ENCODE measurements at regions not wholly inside any gene's neighbourhood (a gene's known extent, or its start where the extent isn't known, plus 50 kb on each side); places are given as distances from the start of the nearest gene placed in this dataset.

- DNase-seq (ENCODE audit: low read depth in 1 of 2, low spot score in 1 of 2) = no peak
Observed at GRCh38 chr12:97082029-97082428, 175.0 kb downstream of the NEDD1 start.

GRCh38 chr12:97093187-97093683 lies 186.2 kb downstream of the NEDD1 start:
- DNase-seq (ENCODE audit: low read depth in 1 of 2, low spot score in 1 of 2) = no peak

- DNase-seq (ENCODE audit: low read depth in 1 of 2, low spot score in 1 of 2) = no peak
Observed at GRCh38 chr12:97097734-97098133, 190.7 kb downstream of the NEDD1 start.

- DNase-seq (ENCODE audit: low read depth in 1 of 2, low spot score in 1 of 2) = no peak
Observed at GRCh38 chr12:97109441-97109840, 202.4 kb downstream of the NEDD1 start.

- no peak for DNase-seq (ENCODE audit: low read depth in 1 of 2, low spot score in 1 of 2)
Observed at GRCh38 chr12:97112136-97112535, 205.1 kb downstream of the NEDD1 start.

- no peak for DNase-seq (ENCODE audit: low read depth in 1 of 2, low spot score in 1 of 2)
Observed at GRCh38 chr12:97118796-97119375, 211.8 kb downstream of the NEDD1 start.

- DNase-seq (ENCODE audit: low read depth in 1 of 2, low spot score in 1 of 2) = no peak
Observed at GRCh38 chr12:97127061-97127460, 220.0 kb downstream of the NEDD1 start.

- DNase-seq (ENCODE audit: low read depth in 1 of 2, low spot score in 1 of 2) = no peak
Observed at GRCh38 chr12:97131220-97131981, 224.3 kb downstream of the NEDD1 start.

- DNase-seq (ENCODE audit: low read depth in 1 of 2, low spot score in 1 of 2) = no peak
Observed at GRCh38 chr12:97132270-97132669, 225.2 kb downstream of the NEDD1 start.

GRCh38 chr12:97134495-97134894 lies 227.4 kb downstream of the NEDD1 start:
- DNase-seq (ENCODE audit: low read depth in 1 of 2, low spot score in 1 of 2) = no peak

- no peak for DNase-seq (ENCODE audit: low read depth in 1 of 2, low spot score in 1 of 2)
Observed at GRCh38 chr12:97140355-97140754, 233.3 kb downstream of the NEDD1 start.

GRCh38 chr12:97142737-97143410 lies 235.8 kb downstream of the NEDD1 start:
- DNase-seq (ENCODE audit: low read depth in 1 of 2, low spot score in 1 of 2) = no peak

GRCh38 chr12:97148941-97149559 lies 242.0 kb downstream of the NEDD1 start:
- DNase-seq (ENCODE audit: low read depth in 1 of 2, low spot score in 1 of 2) = peak in 1 of 2 donors; percentile 29

- DNase-seq (ENCODE audit: low read depth in 1 of 2, low spot score in 1 of 2) = no peak
Observed at GRCh38 chr12:97151481-97151880, 244.4 kb downstream of the NEDD1 start.

- no peak for DNase-seq (ENCODE audit: low read depth in 1 of 2, low spot score in 1 of 2)
Observed at GRCh38 chr12:97159377-97159776, 252.3 kb downstream of the NEDD1 start.

- DNase-seq (ENCODE audit: low read depth in 1 of 2, low spot score in 1 of 2) = no peak
Observed at GRCh38 chr12:97160277-97160676, 253.2 kb downstream of the NEDD1 start.

- no peak for DNase-seq (ENCODE audit: low read depth in 1 of 2, low spot score in 1 of 2)
Observed at GRCh38 chr12:97162173-97162572, 255.1 kb downstream of the NEDD1 start.

- no peak for DNase-seq (ENCODE audit: low read depth in 1 of 2, low spot score in 1 of 2)
Observed at GRCh38 chr12:97164936-97165335, 257.9 kb downstream of the NEDD1 start.

GRCh38 chr12:97167598-97167997 lies 260.5 kb downstream of the NEDD1 start:
- no peak for DNase-seq (ENCODE audit: low read depth in 1 of 2, low spot score in 1 of 2)

GRCh38 chr12:97168804-97169203 lies 261.7 kb downstream of the NEDD1 start:
- DNase-seq (ENCODE audit: low read depth in 1 of 2, low spot score in 1 of 2) = no peak

- DNase-seq (ENCODE audit: low read depth in 1 of 2, low spot score in 1 of 2) = no peak
Observed at GRCh38 chr12:97169889-97170567, 263.0 kb downstream of the NEDD1 start.
